Upper lobe of right lung (tissue), 1 donor: ENCODE measurements at regions not wholly inside any gene's neighbourhood (a gene's known extent, or its start where the extent isn't known, plus 50 kb on each side); places are given as distances from the start of the nearest gene placed in this dataset.

Experiments used
- ATAC-seq: fragments of 200-7000 bp; cut with Tn5 transposase; one replicate; pipeline ENCODE4 v1.9.1; 2020; ENCODE audit warnings: mild to moderate bottlenecking, moderate library complexity
- DNase-seq: peaks from one replicate; pipeline ENCODE4 v3.0.0-alpha.2; 2020
- H3K27ac ChIP-seq: fragments of 200-600 bp; one replicate; pipeline ENCODE4 v1.8.0; 2022
- H3K27me3 ChIP-seq: fragments of 200-600 bp; one replicate; pipeline ENCODE4 v1.8.0; 2022; ENCODE audit warnings: mild to moderate bottlenecking
- H3K36me3 ChIP-seq: fragments of 200-600 bp; one replicate; pipeline ENCODE4 v1.8.0; 2022
- H3K4me1 ChIP-seq: fragments of 200-600 bp; one replicate; pipeline ENCODE4 v1.8.0; 2022
- H3K4me3 ChIP-seq: fragments of 200-600 bp; one replicate; pipeline ENCODE4 v1.8.0; 2022; ENCODE audit warnings: mild to moderate bottlenecking
- H3K9me3 ChIP-seq: fragments of 200-600 bp; one replicate; pipeline ENCODE4 v1.8.0; 2022
- intact Hi-C: fragments of 100-400 bp; cut with DNase I; formaldehyde crosslinking; loops from one replicate; pipeline ENCODE4 v1.11.0; 2022
- TF ChIP-seq, protein P1 (sequence below): fragments of 200-600 bp; IDR thresholded peaks from one replicate; pipeline ENCODE4 v1.8.0; 2022; ENCODE audit warnings: antibody characterized with exemption
- donor health status: DM: no; HTN: yes; CAD: no; lungs with severe emphysema.

DNA sequence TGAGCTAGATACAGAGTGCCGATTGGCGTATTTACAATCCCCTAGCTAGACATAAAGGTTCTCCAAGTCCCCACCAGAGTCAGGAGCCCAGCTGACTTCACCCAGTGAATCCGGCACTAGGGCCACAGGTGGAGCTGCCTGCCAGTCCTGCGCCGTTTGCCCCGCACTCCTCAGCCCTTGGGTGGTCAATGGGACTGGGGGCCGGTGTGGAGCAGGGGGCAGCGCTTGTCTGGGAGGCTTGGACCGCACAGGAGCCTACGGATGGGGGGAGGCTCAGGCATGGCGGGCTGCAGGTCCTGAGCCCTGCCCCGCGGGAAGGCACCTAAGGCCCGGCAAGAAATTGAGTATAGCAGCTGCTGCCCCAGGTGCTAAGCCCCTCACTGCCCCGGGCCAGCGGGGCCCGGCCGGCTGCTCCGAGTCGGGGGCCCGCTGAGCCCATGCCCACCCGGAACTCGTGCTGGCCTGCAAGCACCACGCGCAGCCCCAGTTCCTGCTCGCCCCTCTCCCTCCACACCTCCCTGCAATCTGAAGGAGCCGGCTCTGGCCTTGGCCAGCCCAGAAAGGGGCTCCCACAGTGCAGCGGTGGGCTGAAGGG is 1113.8 kb upstream of the LRRTM3 start:
- Histone ChIP-seq H3K27ac (no peak overlapping the region), H3K36me3 (no peaks in the 10 kb centered on the region), H3K4me3 (no peak overlapping the region), H3K9me3 (no peaks in the 10 kb centered on the region), H3K4me1 (no peaks in the 10 kb centered on the region), H3K27me3 (no peaks in the 10 kb centered on the region)
- intact Hi-C loops = no loop called here
- ATAC-seq = no peak
- DNase-seq = no peak
- TF ChIP-seq, protein P1, sequence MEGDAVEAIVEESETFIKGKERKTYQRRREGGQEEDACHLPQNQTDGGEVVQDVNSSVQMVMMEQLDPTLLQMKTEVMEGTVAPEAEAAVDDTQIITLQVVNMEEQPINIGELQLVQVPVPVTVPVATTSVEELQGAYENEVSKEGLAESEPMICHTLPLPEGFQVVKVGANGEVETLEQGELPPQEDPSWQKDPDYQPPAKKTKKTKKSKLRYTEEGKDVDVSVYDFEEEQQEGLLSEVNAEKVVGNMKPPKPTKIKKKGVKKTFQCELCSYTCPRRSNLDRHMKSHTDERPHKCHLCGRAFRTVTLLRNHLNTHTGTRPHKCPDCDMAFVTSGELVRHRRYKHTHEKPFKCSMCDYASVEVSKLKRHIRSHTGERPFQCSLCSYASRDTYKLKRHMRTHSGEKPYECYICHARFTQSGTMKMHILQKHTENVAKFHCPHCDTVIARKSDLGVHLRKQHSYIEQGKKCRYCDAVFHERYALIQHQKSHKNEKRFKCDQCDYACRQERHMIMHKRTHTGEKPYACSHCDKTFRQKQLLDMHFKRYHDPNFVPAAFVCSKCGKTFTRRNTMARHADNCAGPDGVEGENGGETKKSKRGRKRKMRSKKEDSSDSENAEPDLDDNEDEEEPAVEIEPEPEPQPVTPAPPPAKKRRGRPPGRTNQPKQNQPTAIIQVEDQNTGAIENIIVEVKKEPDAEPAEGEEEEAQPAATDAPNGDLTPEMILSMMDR = no peak

DNA sequence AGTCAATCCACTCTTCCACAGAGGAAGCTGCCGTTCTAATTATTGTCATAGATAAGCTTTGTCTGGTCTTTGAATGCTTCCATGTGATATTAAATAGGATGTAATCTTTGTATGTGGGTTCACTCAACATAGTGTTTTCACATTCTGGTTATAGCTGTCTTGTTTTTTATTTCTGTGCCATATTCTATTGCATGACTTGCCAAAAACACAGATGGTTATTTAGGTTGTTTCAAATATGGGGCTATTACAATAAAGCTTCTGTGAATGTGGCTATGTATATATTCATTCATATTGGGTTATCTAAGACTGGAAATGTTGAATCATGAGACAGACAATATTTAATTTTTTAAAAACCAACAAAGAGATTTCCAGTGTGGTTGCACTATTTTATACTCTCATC is 1109.3 kb upstream of the LRRTM3 start:
- Histone ChIP-seq H3K27me3 (no peaks in the 10 kb centered on the region), H3K36me3 (no peaks in the 10 kb centered on the region), H3K9me3 (no peaks in the 10 kb centered on the region), H3K4me1 (no peaks in the 10 kb centered on the region), H3K4me3 (no peak overlapping the region), H3K27ac (no peak overlapping the region)
- intact Hi-C loops = no loop called here
- no peak for DNase-seq
- ATAC-seq = no peak
- TF ChIP-seq, protein P1 = no peak

- Histone ChIP-seq H3K4me1 (no peaks in the 10 kb centered on the region), H3K27ac (no peak overlapping the region), H3K27me3 (no peaks in the 10 kb centered on the region), H3K4me3 (no peak overlapping the region), H3K9me3 (no peaks in the 10 kb centered on the region), H3K36me3 (no peaks in the 10 kb centered on the region)
- DNase-seq (no peak), ATAC-seq (no peak)
- TF ChIP-seq, protein P1 = no peak
- intact Hi-C loops = no loop called here
These were observed 1106.8 kb upstream of the LRRTM3 start for GRCh38 chr10:65818990-65819389.

- no peaks in the 10 kb centered on the region for H3K27me3 ChIP-seq
- no peak for DNase-seq
- H3K9me3 ChIP-seq = no peaks in the 10 kb centered on the region
- TF ChIP-seq, protein P1 = no peak
- ATAC-seq = peak; percentile 94
- no peak overlapping the region for H3K4me3 ChIP-seq
- H3K4me1 ChIP-seq = no peaks in the 10 kb centered on the region
- intact Hi-C loops = no loop called here
- no peaks in the 10 kb centered on the region for H3K36me3 ChIP-seq
- H3K27ac ChIP-seq = no peak overlapping the region
These were observed 1098.5 kb upstream of the LRRTM3 start for GRCh38 chr10:65827359-65827758.

DNA sequence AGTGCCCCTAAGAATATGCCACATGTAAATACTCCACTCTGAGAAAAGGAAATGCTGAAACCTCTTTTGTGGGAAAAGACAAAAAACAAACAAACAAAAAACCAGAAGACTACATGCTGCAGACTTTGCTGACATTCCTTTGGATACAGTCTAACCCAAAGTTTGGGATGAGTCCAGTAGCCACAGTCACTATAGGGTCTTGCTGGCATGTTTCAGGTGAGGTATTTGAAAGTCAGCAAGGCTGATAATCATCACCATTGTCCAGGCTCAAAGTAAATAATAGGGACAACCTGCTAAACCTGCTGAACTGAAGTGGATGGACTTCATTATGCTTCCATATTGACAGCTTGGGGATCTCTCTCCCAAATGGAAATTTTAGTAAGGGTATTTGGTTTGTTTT is 1087.0 kb upstream of the LRRTM3 start:
- ATAC-seq (no peak), DNase-seq (no peak)
- H3K27me3 ChIP-seq = no peaks in the 10 kb centered on the region
- no peaks in the 10 kb centered on the region for H3K4me1 ChIP-seq
- TF ChIP-seq, protein P1 = no peak
- no peak overlapping the region for H3K27ac ChIP-seq
- H3K4me3 ChIP-seq = no peak overlapping the region
- H3K36me3 ChIP-seq = no peaks in the 10 kb centered on the region
- no peaks in the 10 kb centered on the region for H3K9me3 ChIP-seq
- intact Hi-C loops = no loop called here

DNA sequence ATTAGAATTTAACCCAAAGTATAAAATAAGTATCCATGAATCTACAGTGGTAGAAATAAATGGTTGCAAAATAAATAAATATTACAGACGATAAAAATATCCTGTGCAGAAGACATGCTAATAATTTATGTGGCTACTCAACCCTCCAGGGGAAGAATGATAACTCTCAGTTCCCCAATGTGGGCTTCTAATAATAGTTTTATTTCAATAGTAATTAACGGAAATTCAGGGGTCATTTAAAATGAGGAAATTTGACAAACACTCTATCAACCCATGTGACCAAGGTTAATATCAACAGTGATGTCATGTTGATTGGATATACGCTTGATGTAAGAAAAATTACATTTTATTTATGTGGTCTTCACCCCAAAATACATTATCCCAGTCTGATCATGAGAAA is 1082.6 kb upstream of the LRRTM3 start:
- intact Hi-C loops = no loop called here

More for the DNA sequence above, 1082.6 kb upstream of the LRRTM3 start:
- TF ChIP-seq, protein P1 = no peak
- Histone ChIP-seq H3K27me3 (no peaks in the 10 kb centered on the region), H3K27ac (no peak overlapping the region), H3K4me1 (no peaks in the 10 kb centered on the region), H3K4me3 (no peak overlapping the region), H3K36me3 (no peaks in the 10 kb centered on the region), H3K9me3 (no peaks in the 10 kb centered on the region)
- DNase-seq = no peak
- no peak for ATAC-seq
